ENCODE measurements at regions not wholly inside any gene's neighbourhood (a gene's known extent, or its start where the extent isn't known, plus 50 kb on each side); places are given as distances from the start of the nearest gene placed in this dataset.

- TF ChIP-seq CBX5 (IDR thresholded peaks at IDR 0.05; ENCODE audit: low read depth, low read length) (no peak), BCL11A (IDR thresholded peaks at IDR 0.05; ENCODE audit: low read depth in 2 of 2, low read length in 2 of 2) (no peak), CTCF (IDR thresholded peaks at IDR 0.05; ENCODE audit: control extremely low read depth in 1 of 3, insufficient read depth in 1 of 3, low read depth in 1 of 3, low read length in 3 of 3) (no peak), EZH2 (IDR thresholded peaks at IDR 0.05; ENCODE audit: low read depth, low read length, severe bottlenecking) (no peak), JUN (IDR thresholded peaks at IDR 0.05; ENCODE audit: low read depth, low read length) (no peak), GABPA (IDR thresholded peaks at IDR 0.05; ENCODE audit: borderline replicate concordance, insufficient read depth, low read length) (no peak), TBP (IDR thresholded peaks at IDR 0.05; ENCODE audit: low read depth, low read length) (no peak), EP300 (IDR thresholded peaks at IDR 0.05; ENCODE audit: borderline replicate concordance in 1 of 2, low read depth in 2 of 2, low read length in 2 of 2) (no peak), POLR2AphosphoS5 (IDR thresholded peaks at IDR 0.05; ENCODE audit: low read depth, low read length) (no peak), POLR2A (IDR thresholded peaks at IDR 0.05; ENCODE audit: control extremely low read depth in 1 of 2, low read depth in 2 of 2, low read length in 2 of 2) (no peak)
Measured at GRCh38 chr20:39624316-39624715, 662.2 kb downstream of the DHX35 start.
